Suppressor macrophage treated with lipopolysaccharide for 1 hour (primary cell): ENCODE measurements at regions not wholly inside any gene's neighbourhood (a gene's known extent, or its start where the extent isn't known, plus 50 kb on each side); places are given as distances from the start of the nearest gene placed in this dataset.
A peak's percentile ranks its signal among the peaks of the same experiment; 100 is the strongest.
"Not testable (repeated sequence)": the region's sequence is repeated elsewhere in the genome, so short reads cannot be mapped to it uniquely, and the experiment has no call there.

Experiments
- DNase-seq, 3 donors: peaks; one replicate each; pipeline ENCODE4 v3.0.0-alpha.2; 2020 to 2022

GRCh38 chrX:135632353-135632752, 81.1 kb upstream of the CT45A1 start:
- DNase-seq, result peak; percentile 4 to 19 (median 10)

GRCh38 chrX:135639066-135639780, 74.2 kb upstream of the CT45A1 start:
- DNase-seq, result no peak

- no peak for DNase-seq
Observed at GRCh38 chrX:135643916-135644315, 69.5 kb upstream of the CT45A1 start.

- DNase-seq, result no peak
Observed at GRCh38 chrX:135644624-135645023, 68.8 kb upstream of the CT45A1 start.

GRCh38 chrX:135649029-135649428, 64.4 kb upstream of the CT45A1 start:
- no peak for DNase-seq

- no peak for DNase-seq
Observed at GRCh38 chrX:135649561-135649960, 63.9 kb upstream of the CT45A1 start.

- peak in 1 of 3 donors; percentile 0 for DNase-seq
Observed at GRCh38 chrX:135651647-135652295, 61.7 kb upstream of the CT45A1 start.

GRCh38 chrX:135652602-135653001, 60.8 kb upstream of the CT45A1 start:
- no peak for DNase-seq

- DNase-seq, result not testable (repeated sequence)
Observed at GRCh38 chrX:135657952-135658654, 55.3 kb upstream of the CT45A1 start.
